K562 (cell line): ENCODE measurements at regions not wholly inside any gene's neighbourhood (a gene's known extent, or its start where the extent isn't known, plus 50 kb on each side); places are given as distances from the start of the nearest gene placed in this dataset.

Source experiments
- ATAC-seq: fragments of 200-7000 bp; cut with Tn5 transposase; 3 replicates; pipeline ENCODE4 v1.9.1; 2020; ENCODE audit warnings: moderate library complexity
- BruUV-seq: library from RNA; stranded (reverse); fragments of 400-500 nt; replicated peaks from 2 replicates; lab custom pipeline; 2021; lab: Mats Ljungman, UMichigan
- CTCF ChIA-PET: fragments of 300-600 bp; formaldehyde crosslinking; extraction: SDS; loops from one replicate; lab custom pipeline; 2021; ENCODE audit warnings: low intra/inter-chr PET ratio; lab: Yijun Ruan, JAX
- POLR2A ChIA-PET: fragments of 300-600, 350-650 bp; sonication (Branson Sonifier 250); formaldehyde crosslinking; extraction: SDS; loops from one replicate; lab custom pipeline; 2021; ENCODE audit warnings: antibody characterized with exemption, inconsistent platforms; lab: Yijun Ruan, JAX
- DNase-seq, 4 experiments: peaks; one replicate each; pipeline versions ENCODE4 v3.0.0 to v3.0.0-alpha.2; 2011 to 2018; ENCODE audit warnings: low spot score in 3 of 4, mixed read lengths in 3 of 4; ENCODE audit errors: extremely low read depth in 1 of 4
- FAIRE-seq: peaks from 2 replicates; lab custom pipeline; 2011; peaks lifted over from hg19 to GRCh38; lab: Jason Lieb, UNC
- H2AFZ ChIP-seq: 2 replicates; pipeline ENCODE4 v1.6.0; 2011; ENCODE audit warnings: low read depth, low read length, control low read depth, inconsistent platforms
- H3K27ac ChIP-seq: fragments of 200-600 bp; 3 replicates; pipeline ENCODE4 v1.8.0; 2011; ENCODE audit warnings: low read depth, mild to moderate bottlenecking, control low read depth, inconsistent platforms, low read length, moderate library complexity, mixed read lengths; ENCODE audit errors: extremely low read depth
- H3K27me3 ChIP-seq, 2 experiments: fragments of 300-600 bp in 1 of 2; 2 replicates in 1 of 2; 3 replicates in 1 of 2; pipeline versions ENCODE4 v1.6.0 to v1.8.0; 2011; ENCODE audit warnings: inconsistent platforms in 2 of 2, low read length in 2 of 2, mild to moderate bottlenecking in 1 of 2, mixed read lengths in 1 of 2, moderate library complexity in 1 of 2; ENCODE audit not compliant: control insufficient read depth in 2 of 2, insufficient read depth in 2 of 2
- H3K36me3 ChIP-seq: fragments of 300-600 bp; 3 replicates; pipeline ENCODE4 v1.8.0; 2011; ENCODE audit warnings: mild to moderate bottlenecking, low read length, inconsistent platforms; ENCODE audit not compliant: control insufficient read depth, insufficient read depth
- H3K4me1 ChIP-seq, 2 experiments: fragments of 200-600 bp in 1 of 2; replicated peaks in 1 of 2; 2 replicates in 1 of 2; 3 replicates in 1 of 2; pipeline versions ENCODE4 v1.5.1 to v1.8.0; 2011; ENCODE audit warnings: inconsistent platforms in 2 of 2, low read length in 2 of 2, mild to moderate bottlenecking in 1 of 2, mixed read lengths in 1 of 2, moderate library complexity in 1 of 2; ENCODE audit not compliant: control insufficient read depth in 2 of 2, insufficient read depth in 2 of 2
- H3K4me2 ChIP-seq: 2 replicates; pipeline ENCODE4 v1.6.1; 2011; ENCODE audit warnings: low read length, control low read depth, inconsistent platforms, mixed read lengths; ENCODE audit not compliant: insufficient read depth
- H3K4me3 ChIP-seq: fragments of 200-600 bp; sonication (generic), shearing (Covaris generic); 2 replicates; pipeline ENCODE4 v1.5.1; 2016; ENCODE audit warnings: control low read depth, inconsistent platforms
- H3K79me2 ChIP-seq: fragments of 200-600 bp; 3 replicates; pipeline ENCODE4 v1.8.0; 2011; ENCODE audit warnings: low read length, inconsistent platforms; ENCODE audit not compliant: control insufficient read depth, insufficient read depth
- H3K9ac ChIP-seq, 2 experiments: 2 replicates each; pipeline versions ENCODE4 v1.6.0 to v1.6.1; 2011; ENCODE audit warnings: low read depth in 2 of 2, low read length in 2 of 2, control low read depth in 1 of 2, inconsistent platforms in 1 of 2, mild to moderate bottlenecking in 1 of 2, mixed read lengths in 1 of 2; ENCODE audit not compliant: insufficient read depth in 1 of 2
- H3K9me1 ChIP-seq: one replicate; pipeline ENCODE4 v1.6.0; 2011; ENCODE audit warnings: inconsistent platforms, mild to moderate bottlenecking, low read length, moderate library complexity; ENCODE audit not compliant: control insufficient read depth, insufficient read depth
- H3K9me3 ChIP-seq: replicated peaks from 2 replicates; pipeline ENCODE4 v1.5.1; 2011; ENCODE audit warnings: low read depth, low read length, inconsistent platforms; ENCODE audit not compliant: control insufficient read depth, insufficient read depth
- H4K20me1 ChIP-seq: replicated peaks from 2 replicates; pipeline ENCODE4 v1.6.1; 2011; ENCODE audit warnings: low read length, inconsistent platforms, mixed read lengths; ENCODE audit not compliant: control insufficient read depth, insufficient read depth
- CBX1 ChIP-seq: sonication (generic); IDR thresholded peaks from 2 replicates; pipeline ENCODE4 v1.6.1; 2016; ENCODE audit warnings: antibody characterized with exemption, low read depth, mild to moderate bottlenecking
- CBX3 ChIP-seq, 2 experiments: IDR thresholded peaks; 1 replicate in 1 of 2; 2 replicates in 1 of 2; pipeline ENCODE4 v1.6.1; 2012; ENCODE audit warnings: inconsistent platforms in 2 of 2, low read length in 2 of 2, borderline replicate concordance in 1 of 2, control low read depth in 1 of 2
- CHD7 ChIP-seq: fragments of 200-600 bp; sonication (generic); IDR thresholded peaks from one replicate; pipeline ENCODE4 v1.6.1; 2012; ENCODE audit warnings: mild to moderate bottlenecking, low read depth, low read length, inconsistent platforms
- CTCF ChIP-seq, 3 experiments: IDR thresholded peaks in 2 of 3; conservative IDR thresholded peaks in 1 of 3; 2 replicates each; pipeline ENCODE4 v1.5.1; 2011 to 2012; ENCODE audit warnings: low read length in 3 of 3, mild to moderate bottlenecking in 3 of 3, control low read depth in 2 of 3, improper control_type of control experiment in 1 of 3, inconsistent platforms in 1 of 3, low read depth in 1 of 3, mixed read lengths in 1 of 3, moderate library complexity in 1 of 3; ENCODE audit not compliant: insufficient read depth in 2 of 3
- FOXM1 ChIP-seq, 2 experiments: fragments of 450-650 bp in 1 of 2; sonication (generic) in 1 of 2; formaldehyde crosslinking in 1 of 2; IDR thresholded peaks; 2 replicates each; pipeline versions ENCODE4 v1.6.1 to v1.9.0; 2017 to 2022; ENCODE audit warnings: low read depth in 2 of 2, mild to moderate bottlenecking in 2 of 2, missing genetic modification reagents in 1 of 2, moderate library complexity in 1 of 2
- MAFF ChIP-seq: IDR thresholded peaks from 2 replicates; pipeline ENCODE4 v1.6.1; 2012; ENCODE audit warnings: low read length, improper control_type of control experiment
- MCM5 ChIP-seq: fragments of 450-650 bp; IDR thresholded peaks from 2 replicates; pipeline ENCODE4 v1.6.1; 2016; ENCODE audit warnings: low read depth
- MEF2D ChIP-seq: conservative IDR thresholded peaks from 2 replicates; pipeline ENCODE4 v1.6.1; 2016; ENCODE audit warnings: low read depth, missing genetic modification characterization, missing compliant biosample characterization
- NFRKB ChIP-seq: fragments of 450-650 bp; IDR thresholded peaks from 2 replicates; pipeline ENCODE4 v1.6.1; 2016; ENCODE audit warnings: low read depth
- PHF20 ChIP-seq: fragments of 450-650 bp; IDR thresholded peaks from 2 replicates; pipeline ENCODE4 v1.6.1; 2018; ENCODE audit not compliant: partially characterized antibody
- ZNF133 ChIP-seq: fragments of 250-450 bp; sonication (Bioruptor Pico); IDR thresholded peaks from 2 replicates; pipeline ENCODE4 v1.4.0; 2020; ENCODE audit warnings: mild to moderate bottlenecking
- WGBS: fragments of 100-300 bp; shearing (Covaris generic); methylation state at CpG from one replicate; pipeline ENCODE4 v1.1.6; 2016; ENCODE audit warnings: low coverage, mixed read lengths; ENCODE audit not compliant: insufficient coverage; ENCODE audit errors: missing lambda C conversion rate; 5-methylcytosine and 5-hydroxymethylcytosine counted together
- in situ Hi-C: fragments of 300-500 bp; cut with MboI; formaldehyde crosslinking; loops from 4 replicates; pipeline ENCODE4 v1.15.0; 2018; ENCODE audit warnings: inconsistent platforms, mixed read lengths
- intact Hi-C: fragments of 100-400 bp; cut with micrococcal nuclease; formaldehyde crosslinking; loops from 2 replicates; pipeline ENCODE4 v1.14.2; 2022

- Histone ChIP-seq H3K79me2 (no peaks in the 10 kb centered on the region), H3K4me3 (no peak overlapping the region), H3K9ac (no peak overlapping the region), H2AFZ (no peak overlapping the region), H3K9me1 (no peaks in the 10 kb centered on the region), H3K36me3 (no peaks in the 10 kb centered on the region), H3K4me1 (no peaks in the 10 kb centered on the region), H3K27me3 (no peaks in the 10 kb centered on the region), H3K27ac (no peak overlapping the region), H4K20me1 (no peaks in the 10 kb centered on the region), H3K9me3 (0 out of 2 replicates have a peak, but pooled peaks cover 2% of the 10 kb centered on the region), H3K4me2 (no peak overlapping the region)
- no TSS peak for BruUV-seq
- in situ Hi-C loops (no loop called here), intact Hi-C loops (no loop called here)
- 7% methylated on average over 5 of the region's 5 CpGs for WGBS
- FAIRE-seq (no peak), DNase-seq (no peak), ATAC-seq (no peak)
- POLR2A ChIA-PET, result no interaction called here
- CTCF ChIA-PET, result no interaction called here
- no peak for TF ChIP-seq NFRKB
- TF ChIP-seq MAFF, result no peak
- no peak for TF ChIP-seq PHF20
- no peak for TF ChIP-seq MCM5
- no peak for TF ChIP-seq FOXM1 (IDR thresholded peaks at IDR 0.05; ENCODE audit: low read depth)
- no peak for TF ChIP-seq FOXM1 (CRISPR knock-in tag; IDR thresholded peaks at IDR 0.05; ENCODE audit: low read depth)
- no peak for TF ChIP-seq ZNF133 (CRISPR knock-in tag)
- TF ChIP-seq CBX1, result no peak
- TF ChIP-seq CBX3 (IDR thresholded peaks at IDR 0.05; ENCODE audit: borderline replicate concordance in 1 of 2, low read length in 2 of 2), result no peak
- no peak for TF ChIP-seq CHD7
- no peak for TF ChIP-seq MEF2D (tag)
- no peak for TF ChIP-seq CTCF (IDR thresholded peaks at IDR 0.05 in 2 of 3, conservative IDR thresholded peaks at IDR 0.05 in 1 of 3; ENCODE audit: insufficient read depth in 2 of 3, low read depth in 1 of 3, low read length in 3 of 3)
Measured at GRCh38 chr4:61129971-61130370, 70.2 kb upstream of the ADGRL3 start.
